Neural cell (in vitro differentiated cells): ENCODE measurements at regions not wholly inside any gene's neighbourhood (a gene's known extent, or its start where the extent isn't known, plus 50 kb on each side); places are given as distances from the start of the nearest gene placed in this dataset.

ENCODE experiments used
- CTCF ChIP-seq: fragments of 450-650 bp; IDR thresholded peaks from 2 replicates; pipeline ENCODE4 v1.5.1; 2014; ENCODE audit warnings: antibody characterized with exemption, mild to moderate bottlenecking, moderate library complexity; ENCODE audit not compliant: poor library complexity, severe bottlenecking
- EZH2 ChIP-seq: fragments of 200-600, 300-800 bp; shearing (Covaris generic), sonication (generic); IDR thresholded peaks from 2 replicates; pipeline ENCODE4 v1.6.1; 2014; ENCODE audit warnings: antibody characterized with exemption, low read length, borderline replicate concordance, mild to moderate bottlenecking; ENCODE audit not compliant: insufficient read depth, poor library complexity, severe bottlenecking
- POLR2AphosphoS5 ChIP-seq: IDR thresholded peaks from 2 replicates; pipeline ENCODE4 v1.6.1; 2012
- TF ChIP-seq, protein P1 (sequence below): IDR thresholded peaks from 2 replicates; pipeline ENCODE4 v1.6.1; 2012; ENCODE audit warnings: borderline replicate concordance

DNA sequence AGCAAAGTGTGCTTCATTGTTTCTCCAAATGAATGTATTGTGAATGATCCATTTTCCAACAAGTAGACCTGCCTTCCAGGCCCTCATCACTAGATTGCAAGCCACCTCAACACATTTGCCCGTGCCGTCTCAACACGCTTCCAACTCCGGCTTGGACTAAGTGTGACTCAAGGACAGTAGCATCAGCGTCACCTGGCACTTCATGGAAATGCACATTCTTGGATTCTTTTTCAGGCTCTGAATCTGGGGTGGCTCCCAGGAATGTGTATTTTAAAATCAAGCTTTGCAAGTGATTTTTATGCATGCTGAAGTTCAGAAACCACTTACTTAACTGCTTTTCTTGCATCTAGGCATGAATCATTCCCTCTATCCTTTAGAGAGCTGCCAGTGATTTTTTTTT lies 129.6 kb upstream of the EEF1E1 start:
- no peak for TF ChIP-seq CTCF
- TF ChIP-seq POLR2AphosphoS5: no peak
- TF ChIP-seq, protein P1, sequence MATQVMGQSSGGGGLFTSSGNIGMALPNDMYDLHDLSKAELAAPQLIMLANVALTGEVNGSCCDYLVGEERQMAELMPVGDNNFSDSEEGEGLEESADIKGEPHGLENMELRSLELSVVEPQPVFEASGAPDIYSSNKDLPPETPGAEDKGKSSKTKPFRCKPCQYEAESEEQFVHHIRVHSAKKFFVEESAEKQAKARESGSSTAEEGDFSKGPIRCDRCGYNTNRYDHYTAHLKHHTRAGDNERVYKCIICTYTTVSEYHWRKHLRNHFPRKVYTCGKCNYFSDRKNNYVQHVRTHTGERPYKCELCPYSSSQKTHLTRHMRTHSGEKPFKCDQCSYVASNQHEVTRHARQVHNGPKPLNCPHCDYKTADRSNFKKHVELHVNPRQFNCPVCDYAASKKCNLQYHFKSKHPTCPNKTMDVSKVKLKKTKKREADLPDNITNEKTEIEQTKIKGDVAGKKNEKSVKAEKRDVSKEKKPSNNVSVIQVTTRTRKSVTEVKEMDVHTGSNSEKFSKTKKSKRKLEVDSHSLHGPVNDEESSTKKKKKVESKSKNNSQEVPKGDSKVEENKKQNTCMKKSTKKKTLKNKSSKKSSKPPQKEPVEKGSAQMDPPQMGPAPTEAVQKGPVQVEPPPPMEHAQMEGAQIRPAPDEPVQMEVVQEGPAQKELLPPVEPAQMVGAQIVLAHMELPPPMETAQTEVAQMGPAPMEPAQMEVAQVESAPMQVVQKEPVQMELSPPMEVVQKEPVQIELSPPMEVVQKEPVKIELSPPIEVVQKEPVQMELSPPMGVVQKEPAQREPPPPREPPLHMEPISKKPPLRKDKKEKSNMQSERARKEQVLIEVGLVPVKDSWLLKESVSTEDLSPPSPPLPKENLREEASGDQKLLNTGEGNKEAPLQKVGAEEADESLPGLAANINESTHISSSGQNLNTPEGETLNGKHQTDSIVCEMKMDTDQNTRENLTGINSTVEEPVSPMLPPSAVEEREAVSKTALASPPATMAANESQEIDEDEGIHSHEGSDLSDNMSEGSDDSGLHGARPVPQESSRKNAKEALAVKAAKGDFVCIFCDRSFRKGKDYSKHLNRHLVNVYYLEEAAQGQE: no peak
- TF ChIP-seq EZH2: no peak
